SK-N-SH (cell line): ENCODE measurements at regions not wholly inside any gene's neighbourhood (a gene's known extent, or its start where the extent isn't known, plus 50 kb on each side); places are given as distances from the start of the nearest gene placed in this dataset.

Experiments used
- CTCF ChIA-PET: fragments of 300-600, 350-600 bp; formaldehyde crosslinking; extraction: SDS; loops from one replicate; lab custom pipeline; 2021; lab: Yijun Ruan, JAX
- POLR2A ChIA-PET: fragments of 350-600 bp; sonication (Branson Sonifier 250); formaldehyde crosslinking; extraction: SDS; loops from one replicate; lab custom pipeline; 2020; ENCODE audit warnings: antibody characterized with exemption, inconsistent platforms; lab: Yijun Ruan, JAX
- DNase-seq: peaks from one replicate; pipeline ENCODE4 v3.0.0; 2012
- H2AFZ ChIP-seq: fragments of 200-600 bp; sonication (generic); 2 replicates; pipeline ENCODE4 v1.8.1; 2016; ENCODE audit warnings: antibody characterized with exemption, mild to moderate bottlenecking, low read depth
- H3F3A ChIP-seq: fragments of 200-600 bp; sonication (generic); replicated peaks from 2 replicates; pipeline ENCODE3; 2016; ENCODE audit warnings: antibody characterized with exemption, mild to moderate bottlenecking; ENCODE audit not compliant: insufficient read depth
- H3K27ac ChIP-seq, 2 experiments: fragments of 200-500 bp in 1 of 2; fragments of 200-600 bp in 1 of 2; sonication (Bioruptor generic) in 1 of 2; sonication (generic), shearing (Covaris generic) in 1 of 2; 2 replicates each; pipeline versions ENCODE4 v1.5.1 to v1.6.1; 2014 to 2016; ENCODE audit warnings: low read depth in 2 of 2, inconsistent platforms in 1 of 2, low read length in 1 of 2, mild to moderate bottlenecking in 1 of 2, mixed read lengths in 1 of 2
- H3K27me3 ChIP-seq: fragments of 200-600 bp; sonication (generic), shearing (Covaris generic); 2 replicates; pipeline ENCODE4 v1.6.1; 2016; ENCODE audit warnings: mixed run types; ENCODE audit not compliant: insufficient read depth
- H3K36me3 ChIP-seq, 2 experiments: fragments of 200-500 bp in 1 of 2; fragments of 200-600 bp in 1 of 2; sonication (Bioruptor generic) in 1 of 2; sonication (generic) in 1 of 2; replicated peaks in 1 of 2; 2 replicates each; pipeline versions ENCODE3 to v1.5.1; 2014 to 2016; ENCODE audit warnings: low read length in 1 of 2, mild to moderate bottlenecking in 1 of 2; ENCODE audit not compliant: insufficient read depth in 2 of 2, control insufficient read depth in 1 of 2
- H3K4me1 ChIP-seq, 2 experiments: fragments of 200-500 bp in 1 of 2; fragments of 200-600 bp in 1 of 2; sonication (Bioruptor generic) in 1 of 2; sonication (generic), shearing (Covaris generic) in 1 of 2; 2 replicates each; pipeline versions ENCODE4 v1.5.1 to v1.6.1; 2014 to 2016; ENCODE audit warnings: low read depth in 1 of 2, low read length in 1 of 2, mixed run types in 1 of 2; ENCODE audit not compliant: insufficient read depth in 2 of 2, control insufficient read depth in 1 of 2
- H3K4me2 ChIP-seq: fragments of 200-600 bp; sonication (generic), shearing (Covaris generic); 2 replicates; pipeline ENCODE4 v1.6.1; 2017; ENCODE audit warnings: mixed run types
- H3K4me3 ChIP-seq, 2 experiments: fragments of 200-500 bp in 1 of 2; fragments of 200-600 bp in 1 of 2; sonication (Bioruptor generic) in 1 of 2; sonication (generic), shearing (Covaris generic) in 1 of 2; 2 replicates each; pipeline versions ENCODE4 v1.5.1 to v1.8.1; 2014 to 2016; ENCODE audit warnings: low read depth in 2 of 2, inconsistent platforms in 1 of 2, low read length in 1 of 2, mild to moderate bottlenecking in 1 of 2, mixed read lengths in 1 of 2, moderate library complexity in 1 of 2
- H3K79me2 ChIP-seq: fragments of 200-600 bp; sonication (generic); 2 replicates; pipeline ENCODE4 v1.8.1; 2017; ENCODE audit warnings: mild to moderate bottlenecking; ENCODE audit not compliant: insufficient read depth
- H3K9ac ChIP-seq: fragments of 200-600 bp; sonication (generic); 2 replicates; pipeline ENCODE4 v1.6.1; 2017; ENCODE audit warnings: mixed run types
- H3K9me2 ChIP-seq: fragments of 200-600 bp; sonication (generic); 2 replicates; pipeline ENCODE4 v1.6.1; 2017; ENCODE audit warnings: mixed run types
- H3K9me3 ChIP-seq: fragments of 200-600 bp; sonication (generic); 2 replicates; pipeline ENCODE4 v1.6.1; 2017; ENCODE audit warnings: mixed run types, mild to moderate bottlenecking, moderate library complexity
- H4K20me1 ChIP-seq: fragments of 200-600 bp; sonication (generic); 2 replicates; pipeline ENCODE4 v1.6.1; 2017; ENCODE audit warnings: mild to moderate bottlenecking, mixed run types; ENCODE audit not compliant: insufficient read depth
- ELF1 ChIP-seq: IDR thresholded peaks from 2 replicates; pipeline ENCODE4 v1.4.0; 2012
- FOXJ3 ChIP-seq: sonication (generic); formaldehyde crosslinking; IDR thresholded peaks from 2 replicates; pipeline ENCODE4 v1.5.1; 2020; ENCODE audit warnings: mild to moderate bottlenecking, missing genetic modification reagents
- FOXM1 ChIP-seq: IDR thresholded peaks from 2 replicates; pipeline ENCODE4 v1.4.0; 2012; ENCODE audit warnings: low read depth, mild to moderate bottlenecking
- MEF2A ChIP-seq: IDR thresholded peaks from 2 replicates; pipeline ENCODE4 v1.4.0; 2012; ENCODE audit warnings: low read depth, borderline replicate concordance
- RAD21 ChIP-seq: IDR thresholded peaks from 2 replicates; pipeline ENCODE4 v1.6.1; 2012; ENCODE audit warnings: mild to moderate bottlenecking, low read length
- RCOR1 ChIP-seq: fragments of 150-350 bp; IDR thresholded peaks from 2 replicates; pipeline ENCODE4 v1.6.1; 2017; ENCODE audit warnings: antibody characterized with exemption, low read length
- RXRA ChIP-seq: IDR thresholded peaks from 2 replicates; pipeline ENCODE4 v1.4.0; 2012; ENCODE audit warnings: low read depth, mild to moderate bottlenecking, borderline replicate concordance
- SIN3A ChIP-seq: IDR thresholded peaks from 2 replicates; pipeline ENCODE4 v1.6.1; 2012; ENCODE audit warnings: low read depth, mild to moderate bottlenecking, low read length, moderate library complexity, borderline replicate concordance
- SMC3 ChIP-seq: IDR thresholded peaks from 2 replicates; pipeline ENCODE4 v1.6.1; 2012; ENCODE audit warnings: low read depth, low read length, improper control_type of control experiment
- TEAD4 ChIP-seq: IDR thresholded peaks from 2 replicates; pipeline ENCODE4 v1.4.0; 2012; ENCODE audit warnings: mild to moderate bottlenecking, borderline replicate concordance; ENCODE audit not compliant: insufficient read depth
- YY1 ChIP-seq: IDR thresholded peaks from 2 replicates; pipeline ENCODE4 v1.4.0; 2012; ENCODE audit warnings: low read depth, mild to moderate bottlenecking
- WGBS: methylation state at CpG from one replicate; pipeline ENCODE4 v1.1.6; 2017; ENCODE audit warnings: low lambda C conversion rate; 5-methylcytosine and 5-hydroxymethylcytosine counted together
- TF ChIP-seq, protein P1 (sequence below): fragments of 200-600 bp; sonication (generic); IDR thresholded peaks from 2 replicates; pipeline ENCODE4 v1.6.1; 2017; ENCODE audit warnings: antibody characterized with exemption, mild to moderate bottlenecking, moderate library complexity
- TF ChIP-seq, protein P2 (sequence below): IDR thresholded peaks from 2 replicates; pipeline ENCODE4 v1.6.1; 2012; ENCODE audit warnings: mild to moderate bottlenecking, low read depth, low read length, moderate library complexity
- TF ChIP-seq, protein P3 (sequence below): IDR thresholded peaks from 2 replicates; pipeline ENCODE4 v1.4.0; 2012; ENCODE audit warnings: low read depth, borderline replicate concordance
- TF ChIP-seq, protein P4 (sequence below): fragments of 150-350 bp; IDR thresholded peaks from 2 replicates; pipeline ENCODE4 v1.6.1; 2017; ENCODE audit warnings: antibody characterized with exemption, low read length, low read depth, borderline replicate concordance
- TF ChIP-seq, protein P5 (sequence below): fragments of 150-350 bp; IDR thresholded peaks from 2 replicates; pipeline ENCODE4 v1.6.1; 2016; ENCODE audit warnings: mild to moderate bottlenecking, low read depth, low read length

DNA sequence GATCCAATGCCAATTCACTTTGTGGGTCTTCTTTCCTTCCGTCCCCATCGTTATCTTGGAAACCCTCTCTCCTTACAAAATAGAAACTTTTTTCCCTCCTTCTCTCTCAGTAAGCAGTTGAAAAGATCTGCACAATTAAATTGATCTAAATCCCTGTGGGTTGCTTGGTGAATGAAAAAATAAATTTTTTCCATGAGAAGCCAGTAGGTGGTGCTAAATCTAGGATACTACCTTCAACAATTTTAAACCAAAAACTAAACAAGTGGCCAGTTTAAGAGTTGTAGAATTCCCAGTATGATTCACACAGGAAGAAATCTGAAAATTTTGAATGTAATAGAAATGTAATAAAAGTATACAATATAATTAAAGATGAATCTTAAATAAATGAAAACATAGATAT, 990.3 kb upstream of the ZNF722 start:
- Histone ChIP-seq H3K4me2 (no peak overlapping the region), H3K79me2 (no peaks in the 10 kb centered on the region), H3K27me3 (no peaks in the 10 kb centered on the region), H3K27ac (no peak overlapping the region), H3K9ac (no peak overlapping the region), H3K4me1 (no peaks in the 10 kb centered on the region), H3F3A (no peaks in the 10 kb centered on the region), H4K20me1 (no peaks in the 10 kb centered on the region), H3K9me3 (0 out of 2 replicates have a peak, but pooled peaks cover 6% of the 10 kb centered on the region), H3K9me2 (no peaks in the 10 kb centered on the region), H3K36me3 (no peaks in the 10 kb centered on the region), H2AFZ (no peak overlapping the region), H3K4me3 (no peak overlapping the region)
- DNase-seq, result no peak
- WGBS, result 29% methylated on average over 2 of the region's 2 CpGs
- ChIA-PET POLR2A (no interaction called here), CTCF (no interaction called here)
- TF ChIP-seq FOXJ3 (CRISPR knock-in tag) (no peak), TEAD4 (no peak), ELF1 (no peak), RXRA (no peak), FOXM1 (no peak)
- TF ChIP-seq, protein P1, sequence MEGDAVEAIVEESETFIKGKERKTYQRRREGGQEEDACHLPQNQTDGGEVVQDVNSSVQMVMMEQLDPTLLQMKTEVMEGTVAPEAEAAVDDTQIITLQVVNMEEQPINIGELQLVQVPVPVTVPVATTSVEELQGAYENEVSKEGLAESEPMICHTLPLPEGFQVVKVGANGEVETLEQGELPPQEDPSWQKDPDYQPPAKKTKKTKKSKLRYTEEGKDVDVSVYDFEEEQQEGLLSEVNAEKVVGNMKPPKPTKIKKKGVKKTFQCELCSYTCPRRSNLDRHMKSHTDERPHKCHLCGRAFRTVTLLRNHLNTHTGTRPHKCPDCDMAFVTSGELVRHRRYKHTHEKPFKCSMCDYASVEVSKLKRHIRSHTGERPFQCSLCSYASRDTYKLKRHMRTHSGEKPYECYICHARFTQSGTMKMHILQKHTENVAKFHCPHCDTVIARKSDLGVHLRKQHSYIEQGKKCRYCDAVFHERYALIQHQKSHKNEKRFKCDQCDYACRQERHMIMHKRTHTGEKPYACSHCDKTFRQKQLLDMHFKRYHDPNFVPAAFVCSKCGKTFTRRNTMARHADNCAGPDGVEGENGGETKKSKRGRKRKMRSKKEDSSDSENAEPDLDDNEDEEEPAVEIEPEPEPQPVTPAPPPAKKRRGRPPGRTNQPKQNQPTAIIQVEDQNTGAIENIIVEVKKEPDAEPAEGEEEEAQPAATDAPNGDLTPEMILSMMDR, result peak; percentile 46

DNA sequence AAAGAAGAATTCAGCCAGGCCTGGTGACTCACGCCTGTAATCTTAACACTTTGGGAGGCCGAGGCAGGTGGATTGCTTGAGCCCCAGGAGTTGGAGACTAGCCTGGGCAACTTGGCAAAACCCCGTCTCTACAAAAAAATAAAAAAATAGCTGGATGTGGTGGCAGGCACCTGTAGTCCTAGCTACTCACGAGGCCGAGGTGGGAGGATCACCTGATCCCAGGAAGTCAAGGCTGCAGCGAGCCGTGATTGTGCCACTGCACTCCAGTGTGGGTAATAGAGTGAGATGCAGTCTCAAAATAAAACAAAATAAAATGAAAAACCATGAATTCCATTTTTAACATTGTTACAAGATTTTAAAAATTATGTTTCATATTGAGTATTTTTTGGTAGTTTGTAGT, 988.9 kb upstream of the ZNF722 start:
- Histone ChIP-seq H3K9me2 (no peaks in the 10 kb centered on the region), H2AFZ (no peak overlapping the region), H3F3A (no peaks in the 10 kb centered on the region), H3K4me2 (no peak overlapping the region), H3K79me2 (no peaks in the 10 kb centered on the region), H4K20me1 (no peaks in the 10 kb centered on the region), H3K27me3 (no peaks in the 10 kb centered on the region), H3K9me3 (0 out of 2 replicates have a peak, but pooled peaks cover 6% of the 10 kb centered on the region), H3K4me3 (no peak overlapping the region)
- ChIA-PET CTCF (no interaction called here), POLR2A (no interaction called here)
- TF ChIP-seq YY1 (no peak), FOXM1 (no peak), MEF2A (no peak), ELF1 (no peak), SMC3 (no peak), RAD21 (no peak), SIN3A (no peak), RCOR1 (no peak)
- TF ChIP-seq, protein P2, sequence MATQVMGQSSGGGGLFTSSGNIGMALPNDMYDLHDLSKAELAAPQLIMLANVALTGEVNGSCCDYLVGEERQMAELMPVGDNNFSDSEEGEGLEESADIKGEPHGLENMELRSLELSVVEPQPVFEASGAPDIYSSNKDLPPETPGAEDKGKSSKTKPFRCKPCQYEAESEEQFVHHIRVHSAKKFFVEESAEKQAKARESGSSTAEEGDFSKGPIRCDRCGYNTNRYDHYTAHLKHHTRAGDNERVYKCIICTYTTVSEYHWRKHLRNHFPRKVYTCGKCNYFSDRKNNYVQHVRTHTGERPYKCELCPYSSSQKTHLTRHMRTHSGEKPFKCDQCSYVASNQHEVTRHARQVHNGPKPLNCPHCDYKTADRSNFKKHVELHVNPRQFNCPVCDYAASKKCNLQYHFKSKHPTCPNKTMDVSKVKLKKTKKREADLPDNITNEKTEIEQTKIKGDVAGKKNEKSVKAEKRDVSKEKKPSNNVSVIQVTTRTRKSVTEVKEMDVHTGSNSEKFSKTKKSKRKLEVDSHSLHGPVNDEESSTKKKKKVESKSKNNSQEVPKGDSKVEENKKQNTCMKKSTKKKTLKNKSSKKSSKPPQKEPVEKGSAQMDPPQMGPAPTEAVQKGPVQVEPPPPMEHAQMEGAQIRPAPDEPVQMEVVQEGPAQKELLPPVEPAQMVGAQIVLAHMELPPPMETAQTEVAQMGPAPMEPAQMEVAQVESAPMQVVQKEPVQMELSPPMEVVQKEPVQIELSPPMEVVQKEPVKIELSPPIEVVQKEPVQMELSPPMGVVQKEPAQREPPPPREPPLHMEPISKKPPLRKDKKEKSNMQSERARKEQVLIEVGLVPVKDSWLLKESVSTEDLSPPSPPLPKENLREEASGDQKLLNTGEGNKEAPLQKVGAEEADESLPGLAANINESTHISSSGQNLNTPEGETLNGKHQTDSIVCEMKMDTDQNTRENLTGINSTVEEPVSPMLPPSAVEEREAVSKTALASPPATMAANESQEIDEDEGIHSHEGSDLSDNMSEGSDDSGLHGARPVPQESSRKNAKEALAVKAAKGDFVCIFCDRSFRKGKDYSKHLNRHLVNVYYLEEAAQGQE, result no peak
- TF ChIP-seq, protein P3, sequence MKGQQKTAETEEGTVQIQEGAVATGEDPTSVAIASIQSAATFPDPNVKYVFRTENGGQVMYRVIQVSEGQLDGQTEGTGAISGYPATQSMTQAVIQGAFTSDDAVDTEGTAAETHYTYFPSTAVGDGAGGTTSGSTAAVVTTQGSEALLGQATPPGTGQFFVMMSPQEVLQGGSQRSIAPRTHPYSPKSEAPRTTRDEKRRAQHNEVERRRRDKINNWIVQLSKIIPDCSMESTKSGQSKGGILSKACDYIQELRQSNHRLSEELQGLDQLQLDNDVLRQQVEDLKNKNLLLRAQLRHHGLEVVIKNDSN, result no peak
- TF ChIP-seq, protein P4, sequence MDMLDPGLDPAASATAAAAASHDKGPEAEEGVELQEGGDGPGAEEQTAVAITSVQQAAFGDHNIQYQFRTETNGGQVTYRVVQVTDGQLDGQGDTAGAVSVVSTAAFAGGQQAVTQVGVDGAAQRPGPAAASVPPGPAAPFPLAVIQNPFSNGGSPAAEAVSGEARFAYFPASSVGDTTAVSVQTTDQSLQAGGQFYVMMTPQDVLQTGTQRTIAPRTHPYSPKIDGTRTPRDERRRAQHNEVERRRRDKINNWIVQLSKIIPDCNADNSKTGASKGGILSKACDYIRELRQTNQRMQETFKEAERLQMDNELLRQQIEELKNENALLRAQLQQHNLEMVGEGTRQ, result no peak
- TF ChIP-seq, protein P5, sequence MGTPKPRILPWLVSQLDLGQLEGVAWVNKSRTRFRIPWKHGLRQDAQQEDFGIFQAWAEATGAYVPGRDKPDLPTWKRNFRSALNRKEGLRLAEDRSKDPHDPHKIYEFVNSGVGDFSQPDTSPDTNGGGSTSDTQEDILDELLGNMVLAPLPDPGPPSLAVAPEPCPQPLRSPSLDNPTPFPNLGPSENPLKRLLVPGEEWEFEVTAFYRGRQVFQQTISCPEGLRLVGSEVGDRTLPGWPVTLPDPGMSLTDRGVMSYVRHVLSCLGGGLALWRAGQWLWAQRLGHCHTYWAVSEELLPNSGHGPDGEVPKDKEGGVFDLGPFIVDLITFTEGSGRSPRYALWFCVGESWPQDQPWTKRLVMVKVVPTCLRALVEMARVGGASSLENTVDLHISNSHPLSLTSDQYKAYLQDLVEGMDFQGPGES, result no peak
- TF ChIP-seq, all 33 proteins: peak for 0
- WGBS, result 9% methylated on average over 7 of the region's 7 CpGs
- no peak for DNase-seq
- H3K36me3 ChIP-seq, result no peaks in the 10 kb centered on the region
- H3K4me1 ChIP-seq, result no peaks in the 10 kb centered on the region
- no peak overlapping the region for H3K27ac ChIP-seq
- no peak overlapping the region for H3K9ac ChIP-seq
